SU-DHL-6 (cell line): ENCODE measurements at regions not wholly inside any gene's neighbourhood (a gene's known extent, or its start where the extent isn't known, plus 50 kb on each side); places are given as distances from the start of the nearest gene placed in this dataset.

Experiments used
- H2AFZ ChIP-seq: fragments of 200-600 bp; sonication (generic); 2 replicates; pipeline ENCODE4 v1.6.1; 2014; ENCODE audit warnings: low read depth, mild to moderate bottlenecking, moderate library complexity, mixed read lengths, antibody characterized with exemption, low read length; ENCODE audit not compliant: severe bottlenecking
- H3F3A ChIP-seq: fragments of 200-600 bp; shearing (Covaris generic); 2 replicates; pipeline ENCODE4 v1.6.0; 2016; ENCODE audit warnings: antibody characterized with exemption, mild to moderate bottlenecking; ENCODE audit not compliant: insufficient read depth
- H3K27ac ChIP-seq: fragments of 200-600 bp; sonication (generic); 2 replicates; pipeline ENCODE4 v1.5.1; 2016; ENCODE audit warnings: low read depth, mild to moderate bottlenecking, low read length, moderate library complexity, mixed read lengths
- H3K27me3 ChIP-seq: fragments of 200-600 bp; sonication (generic), shearing (Covaris generic); 2 replicates; pipeline ENCODE4 v1.6.0; 2014; ENCODE audit warnings: mild to moderate bottlenecking, low read length
- H3K36me3 ChIP-seq: fragments of 200-600 bp; sonication (generic); 2 replicates; pipeline ENCODE4 v1.6.1; 2014; ENCODE audit warnings: mild to moderate bottlenecking, low read length, mixed read lengths
- H3K4me2 ChIP-seq: fragments of 300-600, 200-600 bp; shearing (Covaris generic), sonication (generic); 2 replicates; pipeline ENCODE4 v1.6.0; 2014; ENCODE audit warnings: low read length, low read depth, mild to moderate bottlenecking; ENCODE audit not compliant: poor library complexity, severe bottlenecking
- H3K4me3 ChIP-seq: fragments of 200-600 bp; sonication (generic); 2 replicates; pipeline ENCODE4 v1.5.1; 2014; ENCODE audit warnings: antibody characterized with exemption, low read length, mild to moderate bottlenecking, mixed read lengths; ENCODE audit not compliant: insufficient read depth, poor library complexity, severe bottlenecking
- H3K79me2 ChIP-seq: fragments of 200-600 bp; sonication (generic); 2 replicates; pipeline ENCODE4 v1.6.1; 2014; ENCODE audit warnings: mild to moderate bottlenecking, low read length, moderate library complexity; ENCODE audit not compliant: insufficient read depth
- H3K9ac ChIP-seq: fragments of 200-600 bp; sonication (generic); 2 replicates; pipeline ENCODE4 v1.7.0; 2014; ENCODE audit warnings: mild to moderate bottlenecking, low read length
- H3K9me2 ChIP-seq: fragments of 200-600 bp; sonication (generic); replicated peaks from 2 replicates; pipeline ENCODE4 v1.6.1; 2014; ENCODE audit warnings: low read length; ENCODE audit not compliant: insufficient read depth
- H3K9me3 ChIP-seq: fragments of 200-600 bp; sonication (generic); 2 replicates; pipeline ENCODE4 v1.6.1; 2014; ENCODE audit warnings: low read length, mixed read lengths; ENCODE audit not compliant: insufficient read depth
- H4K20me1 ChIP-seq: fragments of 200-600 bp; sonication (generic); 2 replicates; pipeline ENCODE4 v1.6.1; 2014; ENCODE audit warnings: low read depth, mild to moderate bottlenecking, antibody characterized with exemption, low read length, moderate library complexity, mixed read lengths
- EZH2phosphoT487 ChIP-seq: fragments of 200-600 bp; sonication (generic), shearing (Covaris generic); conservative IDR thresholded peaks from 2 replicates; pipeline ENCODE4 v1.6.1; 2018; ENCODE audit warnings: mild to moderate bottlenecking, antibody characterized with exemption, low read length, moderate library complexity, mixed read lengths
- TF ChIP-seq, protein P1 (sequence below): fragments of 200-600 bp; sonication (generic); IDR thresholded peaks from one replicate; pipeline ENCODE4 v1.5.1; 2017; ENCODE audit warnings: antibody characterized with exemption, mild to moderate bottlenecking, low read length, moderate library complexity; ENCODE audit not compliant: insufficient read depth, poor library complexity, severe bottlenecking

DNA sequence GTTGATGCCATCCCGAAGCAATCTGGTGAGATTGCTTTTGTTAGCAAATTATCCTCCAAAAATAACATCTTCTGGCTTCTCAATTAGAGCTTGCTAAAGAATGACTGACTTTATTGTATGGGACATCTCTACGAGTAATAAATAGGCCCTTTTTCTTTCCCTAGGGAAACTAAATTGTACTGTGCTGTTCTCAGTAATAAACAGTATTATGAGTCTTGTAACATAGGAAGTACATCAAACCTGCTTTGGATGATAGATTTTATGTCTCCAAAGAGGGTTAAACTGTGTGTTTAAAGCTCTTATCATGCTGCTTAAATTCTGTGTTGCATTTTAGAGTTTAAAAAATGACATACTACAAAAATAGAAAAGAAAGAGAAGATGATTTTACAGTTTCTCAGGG lies 153.4 kb upstream of the THRB start:
- H3K9ac ChIP-seq = no peak overlapping the region
- TF ChIP-seq, protein P1, sequence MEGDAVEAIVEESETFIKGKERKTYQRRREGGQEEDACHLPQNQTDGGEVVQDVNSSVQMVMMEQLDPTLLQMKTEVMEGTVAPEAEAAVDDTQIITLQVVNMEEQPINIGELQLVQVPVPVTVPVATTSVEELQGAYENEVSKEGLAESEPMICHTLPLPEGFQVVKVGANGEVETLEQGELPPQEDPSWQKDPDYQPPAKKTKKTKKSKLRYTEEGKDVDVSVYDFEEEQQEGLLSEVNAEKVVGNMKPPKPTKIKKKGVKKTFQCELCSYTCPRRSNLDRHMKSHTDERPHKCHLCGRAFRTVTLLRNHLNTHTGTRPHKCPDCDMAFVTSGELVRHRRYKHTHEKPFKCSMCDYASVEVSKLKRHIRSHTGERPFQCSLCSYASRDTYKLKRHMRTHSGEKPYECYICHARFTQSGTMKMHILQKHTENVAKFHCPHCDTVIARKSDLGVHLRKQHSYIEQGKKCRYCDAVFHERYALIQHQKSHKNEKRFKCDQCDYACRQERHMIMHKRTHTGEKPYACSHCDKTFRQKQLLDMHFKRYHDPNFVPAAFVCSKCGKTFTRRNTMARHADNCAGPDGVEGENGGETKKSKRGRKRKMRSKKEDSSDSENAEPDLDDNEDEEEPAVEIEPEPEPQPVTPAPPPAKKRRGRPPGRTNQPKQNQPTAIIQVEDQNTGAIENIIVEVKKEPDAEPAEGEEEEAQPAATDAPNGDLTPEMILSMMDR = no peak
- no peak for TF ChIP-seq EZH2phosphoT487
- no peaks in the 10 kb centered on the region for H3K79me2 ChIP-seq
- no peak overlapping the region for H3K4me2 ChIP-seq
- no peak overlapping the region for H3K27ac ChIP-seq
- no peaks in the 10 kb centered on the region for H3K36me3 ChIP-seq
- no peak overlapping the region for H2AFZ ChIP-seq
- H4K20me1 ChIP-seq = no peaks in the 10 kb centered on the region
- no peak overlapping the region for H3K4me3 ChIP-seq
- H3K27me3 ChIP-seq = no peaks in the 10 kb centered on the region
- no peaks in the 10 kb centered on the region for H3K9me2 ChIP-seq
- no peaks in the 10 kb centered on the region for H3F3A ChIP-seq
- no peaks in the 10 kb centered on the region for H3K9me3 ChIP-seq

DNA sequence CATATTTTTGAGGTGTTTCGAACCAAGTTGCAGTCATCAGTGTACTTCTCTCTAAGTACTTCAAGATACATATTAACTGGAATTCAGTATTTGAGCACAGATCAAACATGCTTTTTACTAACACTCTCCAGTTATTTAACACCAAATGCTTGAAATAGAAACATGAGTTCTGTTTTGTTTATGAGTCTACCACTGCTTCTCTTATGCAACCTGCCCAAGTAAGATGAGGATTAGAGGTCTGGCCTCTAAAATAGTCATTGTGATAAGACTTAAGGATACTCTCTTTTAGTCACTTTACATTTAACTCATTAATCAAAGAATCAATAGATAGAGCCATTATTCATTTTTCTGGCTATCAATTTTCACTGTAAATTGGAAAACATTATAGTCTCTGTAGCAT lies 156.2 kb upstream of the THRB start:
- TF ChIP-seq, protein P1 = no peak
- no peak for TF ChIP-seq EZH2phosphoT487
- no peaks in the 10 kb centered on the region for H4K20me1 ChIP-seq
- no peaks in the 10 kb centered on the region for H3K36me3 ChIP-seq
- H2AFZ ChIP-seq = no peak overlapping the region
- no peaks in the 10 kb centered on the region for H3K79me2 ChIP-seq
- H3K27me3 ChIP-seq = no peaks in the 10 kb centered on the region
- no peak overlapping the region for H3K27ac ChIP-seq
- H3K4me2 ChIP-seq = no peak overlapping the region
- H3K9me2 ChIP-seq = no peaks in the 10 kb centered on the region
- no peak overlapping the region for H3K9ac ChIP-seq
- H3K9me3 ChIP-seq = no peaks in the 10 kb centered on the region
- no peaks in the 10 kb centered on the region for H3F3A ChIP-seq
- H3K4me3 ChIP-seq = no peak overlapping the region

DNA sequence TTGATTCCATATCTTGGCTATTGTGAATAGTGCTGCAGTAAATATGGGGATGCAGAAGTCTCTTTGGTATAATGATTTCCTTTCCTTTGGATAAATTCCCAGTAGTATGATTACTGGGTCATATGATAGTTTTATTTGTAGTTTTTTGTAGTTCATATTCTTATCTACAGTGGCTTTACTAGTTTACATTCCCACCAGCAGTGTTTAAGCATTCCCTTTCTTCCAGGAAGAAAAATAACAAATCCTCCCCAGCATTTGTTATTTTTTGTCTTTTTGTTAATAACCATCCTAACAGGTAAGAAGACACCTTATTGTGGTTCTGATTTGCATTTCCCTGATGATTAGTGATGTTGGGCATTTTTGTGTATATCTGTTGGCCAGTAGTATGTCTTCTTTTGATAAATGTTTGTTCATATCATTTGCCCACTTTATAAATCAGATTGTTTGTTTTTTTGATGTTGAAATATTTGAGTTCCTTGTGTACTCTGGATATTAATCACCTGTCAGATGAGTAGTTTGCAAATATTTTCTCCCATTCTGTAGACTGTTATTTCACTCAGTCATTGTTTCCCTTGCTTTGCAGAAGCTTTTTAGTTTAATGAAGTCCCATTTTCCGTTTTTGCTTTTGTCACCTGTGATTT lies 163.3 kb upstream of the THRB start:
- H4K20me1 ChIP-seq = no peaks in the 10 kb centered on the region
- no peak overlapping the region for H3K4me2 ChIP-seq
- no peaks in the 10 kb centered on the region for H3K9me3 ChIP-seq
- H3K4me3 ChIP-seq = no peak overlapping the region
- H3K36me3 ChIP-seq = no peaks in the 10 kb centered on the region
- no peak overlapping the region for H3K27ac ChIP-seq
- H3F3A ChIP-seq = no peaks in the 10 kb centered on the region
- no peak overlapping the region for H2AFZ ChIP-seq
- H3K9ac ChIP-seq = no peak overlapping the region
- no peak for TF ChIP-seq EZH2phosphoT487
- TF ChIP-seq, protein P1 = no peak
- H3K79me2 ChIP-seq = no peaks in the 10 kb centered on the region
- H3K9me2 ChIP-seq = no peaks in the 10 kb centered on the region
- H3K27me3 ChIP-seq = no peaks in the 10 kb centered on the region
